Astrocyte (in vitro differentiated cells and primary cell): ENCODE measurements at regions not wholly inside any gene's neighbourhood (a gene's known extent, or its start where the extent isn't known, plus 50 kb on each side); places are given as distances from the start of the nearest gene placed in this dataset.

Source experiments
- DNase-seq: peaks from one replicate; pipeline ENCODE4 v3.0.0-alpha.2; 2010; ENCODE audit warnings: low read depth
- FAIRE-seq: peaks from 2 replicates; lab custom pipeline; 2011; peaks lifted over from hg19 to GRCh38; lab: Jason Lieb, UNC
- H2AFZ ChIP-seq: 2 replicates; pipeline ENCODE4 v1.6.0; 2012; ENCODE audit warnings: low read depth, low read length, inconsistent platforms
- H3K27ac ChIP-seq: 2 replicates; pipeline ENCODE4 v1.5.1; 2011; ENCODE audit warnings: low read depth, low read length, inconsistent platforms
- H3K27me3 ChIP-seq: 2 replicates; pipeline ENCODE4 v1.6.0; 2011; ENCODE audit warnings: low read length, inconsistent platforms; ENCODE audit not compliant: insufficient read depth
- H3K36me3 ChIP-seq: 2 replicates; pipeline ENCODE4 v1.5.1; 2011; ENCODE audit warnings: low read length, inconsistent platforms; ENCODE audit not compliant: insufficient read depth
- H3K4me1 ChIP-seq: 2 replicates; pipeline ENCODE4 v1.5.1; 2011; ENCODE audit warnings: low read length, inconsistent platforms; ENCODE audit not compliant: insufficient read depth
- H3K4me2 ChIP-seq: 2 replicates; pipeline ENCODE4 v1.6.0; 2012; ENCODE audit warnings: low read length, inconsistent platforms
- H3K4me3 ChIP-seq: 2 replicates; pipeline ENCODE4 v1.5.1; 2011; ENCODE audit warnings: low read depth, mild to moderate bottlenecking, low read length, inconsistent platforms; ENCODE audit not compliant: insufficient read depth
- H3K79me2 ChIP-seq: 2 replicates; pipeline ENCODE4 v1.6.0; 2012; ENCODE audit warnings: mild to moderate bottlenecking, low read length, inconsistent platforms; ENCODE audit not compliant: insufficient read depth
- H3K9ac ChIP-seq: 2 replicates; pipeline ENCODE4 v1.6.0; 2012; ENCODE audit warnings: mild to moderate bottlenecking, low read length, inconsistent platforms
- H3K9me3 ChIP-seq: 2 replicates; pipeline ENCODE4 v1.5.1; 2012; ENCODE audit warnings: low read depth, mild to moderate bottlenecking, low read length, inconsistent platforms; ENCODE audit not compliant: insufficient read depth
- H4K20me1 ChIP-seq: 2 replicates; pipeline ENCODE4 v1.6.0; 2012; ENCODE audit warnings: low read length, inconsistent platforms; ENCODE audit not compliant: insufficient read depth
- H3K27ac Mint-ChIP-seq: one replicate; pipeline ENCODE4 v1.8.0; 2021; ENCODE audit warnings: mild to moderate bottlenecking, mixed read lengths; ENCODE audit not compliant: unreplicated experiment
- H3K27me3 Mint-ChIP-seq: one replicate; pipeline ENCODE4 v1.8.0; 2021; ENCODE audit warnings: low read depth, mixed read lengths; ENCODE audit not compliant: unreplicated experiment
- H3K36me3 Mint-ChIP-seq: one replicate; pipeline ENCODE4 v1.8.0; 2021; ENCODE audit warnings: low read depth, mixed read lengths; ENCODE audit not compliant: unreplicated experiment
- H3K4me1 Mint-ChIP-seq: one replicate; pipeline ENCODE4 v1.8.0; 2021; ENCODE audit warnings: low read depth, mixed read lengths; ENCODE audit not compliant: unreplicated experiment
- H3K4me3 Mint-ChIP-seq: one replicate; pipeline ENCODE4 v1.8.0; 2021; ENCODE audit warnings: mild to moderate bottlenecking, moderate library complexity, mixed read lengths; ENCODE audit not compliant: unreplicated experiment
- H3K9me3 Mint-ChIP-seq: one replicate; pipeline ENCODE4 v1.8.0; 2021; ENCODE audit warnings: mild to moderate bottlenecking, mixed read lengths; ENCODE audit not compliant: unreplicated experiment
- EZH2 ChIP-seq: IDR thresholded peaks from 2 replicates; pipeline ENCODE4 v1.6.1; 2012; ENCODE audit warnings: mild to moderate bottlenecking, low read length, inconsistent platforms; ENCODE audit not compliant: insufficient read depth
- TF ChIP-seq, protein P1 (sequence below): IDR thresholded peaks from 2 replicates; pipeline ENCODE4 v1.5.1; 2011; ENCODE audit warnings: low read depth, mild to moderate bottlenecking, inconsistent platforms, low read length, moderate library complexity; ENCODE audit not compliant: insufficient read depth

DNA sequence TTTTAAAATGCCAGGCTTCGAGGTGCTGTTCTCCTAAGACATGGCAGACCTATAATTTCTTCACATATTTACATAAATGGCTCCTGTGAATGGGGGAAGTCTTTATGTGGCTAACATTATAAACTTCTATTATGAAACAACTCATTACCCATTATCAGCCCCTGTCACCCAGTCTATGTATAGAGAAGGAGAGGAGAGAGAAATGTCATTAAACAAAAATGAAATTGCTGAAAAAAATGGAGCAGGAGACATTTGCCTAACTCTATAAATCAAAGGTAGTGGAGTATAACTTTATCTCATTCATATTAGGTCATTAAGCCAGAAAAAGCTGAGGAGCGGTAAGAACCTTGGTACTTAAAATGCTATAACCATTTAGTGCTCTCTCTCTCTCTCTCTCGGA is 71.9 kb upstream of the KRR1 start:
- FAIRE-seq = no peak
- TF ChIP-seq EZH2 = no peak

DNA sequence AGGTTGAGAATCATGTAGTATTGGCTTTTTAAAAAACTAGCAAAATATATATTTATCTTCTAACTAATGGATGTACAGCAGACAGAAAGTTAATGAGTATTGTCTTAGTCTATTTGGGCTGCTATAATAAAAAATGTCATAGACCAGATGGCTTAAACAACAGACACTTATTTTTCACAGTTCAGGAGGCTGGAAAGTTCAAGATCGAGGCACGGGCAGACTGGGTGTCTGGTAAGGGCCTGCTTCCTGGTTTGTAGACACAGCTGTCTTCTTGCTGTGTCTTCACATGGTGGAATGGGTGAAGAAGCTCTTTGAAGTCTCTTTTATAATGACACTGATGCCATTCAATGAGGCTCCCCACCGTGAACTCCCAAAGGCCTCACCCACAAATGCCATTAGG is 70.1 kb upstream of the KRR1 start:
- H3K27ac Mint-ChIP-seq = no peak overlapping the region
- Histone ChIP-seq H3K4me1 (peaks cover 15% of the 10 kb centered on the region), H3K9ac (no peak overlapping the region), H2AFZ (no peak overlapping the region), H3K36me3 (no peaks in the 10 kb centered on the region), H3K79me2 (no peaks in the 10 kb centered on the region), H3K27me3 (no peaks in the 10 kb centered on the region), H3K4me2 (no peak overlapping the region), H3K9me3 (no peaks in the 10 kb centered on the region), H4K20me1 (no peaks in the 10 kb centered on the region), H3K4me3 (no peak overlapping the region), H3K27ac (no peak overlapping the region)
- TF ChIP-seq, protein P1, sequence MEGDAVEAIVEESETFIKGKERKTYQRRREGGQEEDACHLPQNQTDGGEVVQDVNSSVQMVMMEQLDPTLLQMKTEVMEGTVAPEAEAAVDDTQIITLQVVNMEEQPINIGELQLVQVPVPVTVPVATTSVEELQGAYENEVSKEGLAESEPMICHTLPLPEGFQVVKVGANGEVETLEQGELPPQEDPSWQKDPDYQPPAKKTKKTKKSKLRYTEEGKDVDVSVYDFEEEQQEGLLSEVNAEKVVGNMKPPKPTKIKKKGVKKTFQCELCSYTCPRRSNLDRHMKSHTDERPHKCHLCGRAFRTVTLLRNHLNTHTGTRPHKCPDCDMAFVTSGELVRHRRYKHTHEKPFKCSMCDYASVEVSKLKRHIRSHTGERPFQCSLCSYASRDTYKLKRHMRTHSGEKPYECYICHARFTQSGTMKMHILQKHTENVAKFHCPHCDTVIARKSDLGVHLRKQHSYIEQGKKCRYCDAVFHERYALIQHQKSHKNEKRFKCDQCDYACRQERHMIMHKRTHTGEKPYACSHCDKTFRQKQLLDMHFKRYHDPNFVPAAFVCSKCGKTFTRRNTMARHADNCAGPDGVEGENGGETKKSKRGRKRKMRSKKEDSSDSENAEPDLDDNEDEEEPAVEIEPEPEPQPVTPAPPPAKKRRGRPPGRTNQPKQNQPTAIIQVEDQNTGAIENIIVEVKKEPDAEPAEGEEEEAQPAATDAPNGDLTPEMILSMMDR = no peak
- TF ChIP-seq EZH2 = no peak
- no peaks in the 10 kb centered on the region for H3K36me3 Mint-ChIP-seq
- no peaks in the 10 kb centered on the region for H3K27me3 Mint-ChIP-seq
- H3K4me3 Mint-ChIP-seq = no peak overlapping the region
- H3K4me1 Mint-ChIP-seq = peaks cover 12% of the 10 kb centered on the region
- FAIRE-seq = no peak
- DNase-seq = no peak
- no peaks in the 10 kb centered on the region for H3K9me3 Mint-ChIP-seq

More for the DNA sequence above, 71.9 kb upstream of the KRR1 start:
- Mint-ChIP-seq H3K27ac (no peak overlapping the region), H3K4me1 (peaks cover 18% of the 10 kb centered on the region), H3K36me3 (no peaks in the 10 kb centered on the region), H3K27me3 (no peaks in the 10 kb centered on the region), H3K4me3 (no peak overlapping the region), H3K9me3 (no peaks in the 10 kb centered on the region)
- H2AFZ ChIP-seq = no peak overlapping the region
- H3K79me2 ChIP-seq = no peaks in the 10 kb centered on the region
- H3K4me1 ChIP-seq = peaks cover 19% of the 10 kb centered on the region
- H3K36me3 ChIP-seq = no peaks in the 10 kb centered on the region
- H4K20me1 ChIP-seq = no peaks in the 10 kb centered on the region
- H3K9ac ChIP-seq = no peak overlapping the region
- H3K27me3 ChIP-seq = no peaks in the 10 kb centered on the region
- H3K27ac ChIP-seq = no peak overlapping the region
- no peaks in the 10 kb centered on the region for H3K9me3 ChIP-seq
- DNase-seq = no peak
- H3K4me3 ChIP-seq = no peak overlapping the region
- H3K4me2 ChIP-seq = no peak overlapping the region

DNA sequence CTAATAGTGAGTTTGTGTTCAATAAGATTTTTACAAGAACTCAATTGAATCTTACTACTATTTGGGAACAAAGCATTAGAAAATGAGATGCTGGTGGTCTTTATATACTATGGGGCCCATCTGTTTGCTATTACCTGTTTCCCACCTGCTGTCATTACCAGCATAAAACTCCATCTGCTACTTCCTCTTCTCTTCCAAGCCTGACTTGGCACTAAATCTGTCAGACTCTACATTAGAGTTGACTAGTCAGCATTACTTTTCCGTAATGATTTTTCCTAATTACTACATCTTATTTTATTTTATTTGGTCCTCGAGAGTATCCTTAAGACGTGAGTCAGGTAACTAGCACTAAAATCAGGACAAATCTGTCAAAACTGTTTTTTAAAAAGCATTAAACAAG is 68.1 kb upstream of the KRR1 start:
- H3K27ac Mint-ChIP-seq = no peak overlapping the region
- H3K4me3 Mint-ChIP-seq = no peak overlapping the region
- FAIRE-seq = no peak
- TF ChIP-seq, protein P1 = no peak
- TF ChIP-seq EZH2 = no peak
- no peak for DNase-seq
- no peaks in the 10 kb centered on the region for H3K4me1 Mint-ChIP-seq
- Histone ChIP-seq H3K4me3 (no peak overlapping the region), H3K27me3 (no peaks in the 10 kb centered on the region), H3K9ac (no peak overlapping the region), H4K20me1 (no peaks in the 10 kb centered on the region), H3K4me1 (no peaks in the 10 kb centered on the region), H3K9me3 (no peaks in the 10 kb centered on the region), H3K36me3 (no peaks in the 10 kb centered on the region), H3K79me2 (no peaks in the 10 kb centered on the region), H3K27ac (no peak overlapping the region), H3K4me2 (no peak overlapping the region), H2AFZ (no peak overlapping the region)
- H3K27me3 Mint-ChIP-seq = no peaks in the 10 kb centered on the region
- H3K36me3 Mint-ChIP-seq = no peaks in the 10 kb centered on the region
- H3K9me3 Mint-ChIP-seq = no peaks in the 10 kb centered on the region
